ENCODE measurements at regions not wholly inside any gene's neighbourhood (a gene's known extent, or its start where the extent isn't known, plus 50 kb on each side); places are given as distances from the start of the nearest gene placed in this dataset.

- TF ChIP-seq, protein P1, sequence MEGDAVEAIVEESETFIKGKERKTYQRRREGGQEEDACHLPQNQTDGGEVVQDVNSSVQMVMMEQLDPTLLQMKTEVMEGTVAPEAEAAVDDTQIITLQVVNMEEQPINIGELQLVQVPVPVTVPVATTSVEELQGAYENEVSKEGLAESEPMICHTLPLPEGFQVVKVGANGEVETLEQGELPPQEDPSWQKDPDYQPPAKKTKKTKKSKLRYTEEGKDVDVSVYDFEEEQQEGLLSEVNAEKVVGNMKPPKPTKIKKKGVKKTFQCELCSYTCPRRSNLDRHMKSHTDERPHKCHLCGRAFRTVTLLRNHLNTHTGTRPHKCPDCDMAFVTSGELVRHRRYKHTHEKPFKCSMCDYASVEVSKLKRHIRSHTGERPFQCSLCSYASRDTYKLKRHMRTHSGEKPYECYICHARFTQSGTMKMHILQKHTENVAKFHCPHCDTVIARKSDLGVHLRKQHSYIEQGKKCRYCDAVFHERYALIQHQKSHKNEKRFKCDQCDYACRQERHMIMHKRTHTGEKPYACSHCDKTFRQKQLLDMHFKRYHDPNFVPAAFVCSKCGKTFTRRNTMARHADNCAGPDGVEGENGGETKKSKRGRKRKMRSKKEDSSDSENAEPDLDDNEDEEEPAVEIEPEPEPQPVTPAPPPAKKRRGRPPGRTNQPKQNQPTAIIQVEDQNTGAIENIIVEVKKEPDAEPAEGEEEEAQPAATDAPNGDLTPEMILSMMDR (IDR thresholded peaks at IDR 0.05; ENCODE audit: insufficient read depth, low read length, poor library complexity, severe bottlenecking), result no peak
- no peak for TF ChIP-seq EZH2phosphoT487 (conservative IDR thresholded peaks at IDR 0.05; ENCODE audit: low read length)
These were observed 827.7 kb upstream of the PCDH9 start for GRCh38 chr13:68057836-68058235.
